IMR-90 (cell line): ENCODE measurements at regions not wholly inside any gene's neighbourhood (a gene's known extent, or its start where the extent isn't known, plus 50 kb on each side); places are given as distances from the start of the nearest gene placed in this dataset.

ENCODE experiments used
- ATAC-seq: fragments of 200-7000 bp; cut with Tn5 transposase; 2 replicates; pipeline ENCODE4 v1.9.1; 2020; ENCODE audit warnings: low read depth, mild to moderate bottlenecking, moderate library complexity
- BruUV-seq: library from RNA; stranded (reverse); fragments of 400-500 nt; replicated peaks from 2 replicates; lab custom pipeline; 2021; lab: Mats Ljungman, UMichigan
- CTCF ChIA-PET: fragments of 300-600 bp; formaldehyde crosslinking; extraction: SDS; loops from one replicate; lab custom pipeline; 2021; ENCODE audit warnings: antibody characterized with exemption; lab: Yijun Ruan, JAX
- POLR2A ChIA-PET: fragments of 300-600 bp; sonication (Branson Sonifier 250); formaldehyde crosslinking; loops from one replicate; lab custom pipeline; 2022; ENCODE audit warnings: antibody characterized with exemption; ENCODE audit not compliant: unreplicated experiment; lab: Charles Lee
- DNase-seq: peaks from one replicate; pipeline ENCODE4 v3.0.0; 2013
- H2AFZ ChIP-seq: replicated peaks from 2 replicates; pipeline ENCODE3; 2013; ENCODE audit warnings: low read length, mild to moderate bottlenecking; ENCODE audit not compliant: poor library complexity
- H2AK5ac ChIP-seq: 2 replicates; pipeline ENCODE4 v1.6.1; 2013; ENCODE audit warnings: low read depth, low read length, inconsistent platforms
- H2AK9ac ChIP-seq: replicated peaks from 2 replicates; pipeline ENCODE3; 2013; ENCODE audit warnings: mild to moderate bottlenecking, low read depth, low read length, moderate library complexity; ENCODE audit not compliant: poor library complexity
- H2BK120ac ChIP-seq: 2 replicates; pipeline ENCODE4 v1.6.1; 2013; ENCODE audit warnings: low read depth, low read length, inconsistent platforms
- H2BK15ac ChIP-seq: 3 replicates; pipeline ENCODE4 v1.6.1; 2013; ENCODE audit warnings: low read depth, low read length, inconsistent platforms
- H2BK20ac ChIP-seq: 2 replicates; pipeline ENCODE4 v1.6.1; 2013; ENCODE audit warnings: low read depth, mild to moderate bottlenecking, inconsistent platforms, low read length, moderate library complexity
- H2BK5ac ChIP-seq: 2 replicates; pipeline ENCODE4 v1.6.1; 2013; ENCODE audit warnings: mild to moderate bottlenecking, low read depth, low read length, inconsistent platforms; ENCODE audit not compliant: poor library complexity, severe bottlenecking
- H3K14ac ChIP-seq: replicated peaks from 2 replicates; pipeline ENCODE4 v1.6.1; 2013; ENCODE audit warnings: low read depth, low read length, inconsistent platforms
- H3K18ac ChIP-seq: 2 replicates; pipeline ENCODE4 v1.6.1; 2013; ENCODE audit warnings: low read depth, low read length, control low read depth
- H3K23ac ChIP-seq: 2 replicates; pipeline ENCODE4 v1.6.1; 2013; ENCODE audit warnings: low read depth, low read length, inconsistent platforms
- H3K27ac ChIP-seq: 2 replicates; pipeline ENCODE4 v1.5.1; 2013; ENCODE audit warnings: mild to moderate bottlenecking, control low read depth, low read length; ENCODE audit not compliant: insufficient read depth
- H3K27me3 ChIP-seq: 2 replicates; pipeline ENCODE4 v1.6.1; 2013; ENCODE audit warnings: low read length; ENCODE audit not compliant: control insufficient read depth, insufficient read depth
- H3K36me3 ChIP-seq: 2 replicates; pipeline ENCODE4 v1.6.1; 2013; ENCODE audit warnings: low read length, mixed read lengths; ENCODE audit not compliant: control insufficient read depth, insufficient read depth
- H3K4ac ChIP-seq: 2 replicates; pipeline ENCODE4 v1.6.1; 2013; ENCODE audit warnings: low read depth, low read length, inconsistent platforms
- H3K4me1 ChIP-seq: 2 replicates; pipeline ENCODE4 v1.6.1; 2013; ENCODE audit warnings: low read length, mixed read lengths; ENCODE audit not compliant: control insufficient read depth, insufficient read depth
- H3K4me2 ChIP-seq: 2 replicates; pipeline ENCODE4 v1.6.1; 2013; ENCODE audit warnings: low read depth, mild to moderate bottlenecking, control low read depth, low read length, moderate library complexity
- H3K4me3 ChIP-seq: 2 replicates; pipeline ENCODE4 v1.5.1; 2013; ENCODE audit warnings: low read depth, mild to moderate bottlenecking, control low read depth, low read length, moderate library complexity; ENCODE audit not compliant: insufficient read depth
- H3K56ac ChIP-seq: 2 replicates; pipeline ENCODE4 v1.6.1; 2013; ENCODE audit warnings: low read length, inconsistent platforms; ENCODE audit not compliant: insufficient read depth; ENCODE audit errors: extremely low read depth
- H3K79me1 ChIP-seq, 2 experiments: 2 replicates each; pipeline ENCODE4 v1.6.1; 2013; ENCODE audit warnings: low read length in 2 of 2, inconsistent platforms in 1 of 2, low read depth in 1 of 2
- H3K9ac ChIP-seq: 2 replicates; pipeline ENCODE4 v1.6.1; 2013; ENCODE audit warnings: low read depth, low read length, control low read depth
- H3K9me1 ChIP-seq: 2 replicates; pipeline ENCODE4 v1.6.1; 2013; ENCODE audit warnings: low read length, inconsistent platforms; ENCODE audit not compliant: insufficient read depth
- H3K9me3 ChIP-seq: 2 replicates; pipeline ENCODE4 v1.6.1; 2013; ENCODE audit warnings: low read length; ENCODE audit not compliant: control insufficient read depth, insufficient read depth
- H4K20me1 ChIP-seq: 2 replicates; pipeline ENCODE4 v1.6.1; 2013; ENCODE audit warnings: low read length, inconsistent platforms; ENCODE audit not compliant: insufficient read depth
- H4K5ac ChIP-seq: 2 replicates; pipeline ENCODE4 v1.6.1; 2013; ENCODE audit warnings: mild to moderate bottlenecking, low read depth, low read length, control low read depth
- H4K8ac ChIP-seq, 2 experiments: 2 replicates each; pipeline ENCODE4 v1.6.1; 2013; ENCODE audit warnings: low read depth in 2 of 2, low read length in 2 of 2, control low read depth in 1 of 2, inconsistent platforms in 1 of 2
- H4K91ac ChIP-seq: 2 replicates; pipeline ENCODE4 v1.6.1; 2013; ENCODE audit warnings: low read depth, low read length, inconsistent platforms; ENCODE audit not compliant: insufficient read depth
- BHLHE40 ChIP-seq: fragments of 150-350 bp; IDR thresholded peaks from 2 replicates; pipeline ENCODE4 v1.6.1; 2016; ENCODE audit warnings: mild to moderate bottlenecking, low read depth, low read length
- CEBPB ChIP-seq: IDR thresholded peaks from 2 replicates; pipeline ENCODE4 v1.6.1; 2012; ENCODE audit warnings: low read depth, low read length, improper control_type of control experiment
- CHD1 ChIP-seq: IDR thresholded peaks from 2 replicates; pipeline ENCODE4 v1.6.1; 2012; ENCODE audit warnings: low read depth, low read length, improper control_type of control experiment
- CTCF ChIP-seq: conservative IDR thresholded peaks from 2 replicates; pipeline ENCODE4 v1.5.1; 2012; ENCODE audit warnings: mild to moderate bottlenecking, low read depth, low read length, improper control_type of control experiment
- FOS ChIP-seq: fragments of 150-350 bp; IDR thresholded peaks from 2 replicates; pipeline ENCODE4 v1.6.1; 2016; ENCODE audit warnings: low read depth, low read length
- MAFK ChIP-seq: IDR thresholded peaks from 2 replicates; pipeline ENCODE4 v1.6.1; 2012; ENCODE audit warnings: low read depth, low read length, improper control_type of control experiment
- MAZ ChIP-seq: IDR thresholded peaks from 2 replicates; pipeline ENCODE4 v1.6.1; 2012; ENCODE audit warnings: low read depth, mild to moderate bottlenecking, low read length, improper control_type of control experiment, moderate library complexity, borderline replicate concordance
- MXI1 ChIP-seq: IDR thresholded peaks from 2 replicates; pipeline ENCODE4 v1.6.1; 2012; ENCODE audit warnings: low read depth, mild to moderate bottlenecking, low read length, moderate library complexity, borderline replicate concordance
- NFE2L2 ChIP-seq: fragments of 150-350 bp; IDR thresholded peaks from 2 replicates; pipeline ENCODE4 v1.6.1; 2016; ENCODE audit warnings: low read depth, mild to moderate bottlenecking, low read length
- POLR2A ChIP-seq: IDR thresholded peaks from 2 replicates; pipeline ENCODE4 v1.6.1; 2012; ENCODE audit warnings: mild to moderate bottlenecking, low read depth, low read length
- RAD21 ChIP-seq: IDR thresholded peaks from 2 replicates; pipeline ENCODE4 v1.6.1; 2012; ENCODE audit warnings: low read length, improper control_type of control experiment
- RCOR1 ChIP-seq: IDR thresholded peaks from 2 replicates; pipeline ENCODE4 v1.6.1; 2012; ENCODE audit warnings: mild to moderate bottlenecking, low read length, improper control_type of control experiment; ENCODE audit not compliant: insufficient replicate concordance
- RFX5 ChIP-seq: IDR thresholded peaks from 2 replicates; pipeline ENCODE4 v1.8.0; 2012; ENCODE audit warnings: low read depth, mild to moderate bottlenecking, low read length, moderate library complexity
- SMC3 ChIP-seq: fragments of 150-350 bp; IDR thresholded peaks from 2 replicates; pipeline ENCODE4 v1.6.1; 2016; ENCODE audit warnings: low read depth, mild to moderate bottlenecking, antibody characterized with exemption, low read length, moderate library complexity
- USF2 ChIP-seq: fragments of 150-350 bp; IDR thresholded peaks from 2 replicates; pipeline ENCODE4 v1.6.1; 2017; ENCODE audit warnings: mild to moderate bottlenecking, antibody characterized with exemption, low read length, low read depth
- WGBS, 2 experiments: methylation state at CpG; one replicate each; pipeline versions ENCODE4 v1.1.5 to v1.1.7; 2013; ENCODE audit warnings: missing lambda C conversion rate in 2 of 2; ENCODE audit not compliant: insufficient read length in 1 of 2; ENCODE audit errors: extremely low coverage in 2 of 2; 5-methylcytosine and 5-hydroxymethylcytosine counted together
- dilution Hi-C: fragments of 300-500 bp; cut with HindIII; formaldehyde crosslinking; loops from one replicate; pipeline ENCODE4 v1.14.3; 2018; ENCODE audit warnings: low sequenced_read_pairs; ENCODE audit not compliant: unreplicated experiment
- in situ Hi-C: fragments of 300-500 bp; cut with MboI; formaldehyde crosslinking; loops from 3 replicates; pipeline ENCODE4 v1.14.3; 2019; ENCODE audit warnings: low sequenced_read_pairs, inconsistent platforms, mixed read lengths
- intact Hi-C: fragments of 100-400 bp; cut with micrococcal nuclease; formaldehyde crosslinking; loops from 2 replicates; pipeline ENCODE4 v1.10.0; 2022
- TF ChIP-seq, protein P1 (sequence below): fragments of 150-350 bp; IDR thresholded peaks from 2 replicates; pipeline ENCODE4 v1.6.1; 2016; ENCODE audit warnings: low read depth, mild to moderate bottlenecking, low read length, moderate library complexity, borderline replicate concordance

DNA sequence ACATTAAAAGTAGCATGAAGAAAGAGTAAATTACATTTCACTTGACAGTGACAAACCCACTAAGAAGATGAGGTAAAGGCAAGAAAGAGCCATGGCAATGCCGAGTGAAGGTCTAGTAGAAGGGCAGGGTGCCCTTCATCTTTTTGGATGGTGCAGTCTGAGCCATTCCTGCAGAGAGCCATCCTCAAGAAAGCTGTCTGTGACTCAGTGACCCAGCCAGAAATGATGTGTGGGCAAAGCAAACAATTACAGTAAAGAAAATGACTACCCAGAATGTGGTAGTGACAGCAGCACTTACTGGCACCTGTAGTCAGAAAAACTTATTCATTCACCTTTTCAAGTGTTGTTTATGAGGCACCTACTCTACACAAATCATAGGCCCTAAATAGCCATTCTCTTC lies 281.7 kb downstream of the DUSP6 start:
- no peak overlapping the region; the same call in 1 of the 2 replicates for H2BK20ac ChIP-seq
- no peaks in the 10 kb centered on the region for H3K9me3 ChIP-seq
- dilution Hi-C loops = no loop called here
- H4K8ac ChIP-seq = no peak overlapping the region
- H3K36me3 ChIP-seq = no peaks in the 10 kb centered on the region
- no peak overlapping the region; the same call in 1 of the 2 replicates for H4K5ac ChIP-seq
- H4K91ac ChIP-seq = no peak overlapping the region
- ATAC-seq = no peak
- H3K18ac ChIP-seq = peak overlapping the region; percentile 37; the same call in 1 of the 2 replicates
- peak overlapping the region; percentile 9; the same call in 1 of the 2 replicates for H2BK120ac ChIP-seq
- H3K4me2 ChIP-seq = no peak overlapping the region
- no peak overlapping the region for H2AFZ ChIP-seq
- 0 out of 2 replicates have a peak, but pooled peaks cover 3% of the 10 kb centered on the region for H3K9me1 ChIP-seq
- DNase-seq = no peak
- H3K23ac ChIP-seq = peak overlapping the region; percentile 43; the same call in 1 of the 2 replicates
- H3K14ac ChIP-seq = no peak overlapping the region
- in situ Hi-C loops = no loop called here
- H4K20me1 ChIP-seq = no peaks in the 10 kb centered on the region
- H3K9ac ChIP-seq = no peak overlapping the region
- H3K79me1 ChIP-seq = no peaks in the 10 kb centered on the region
- no TSS peak for BruUV-seq
- H2AK9ac ChIP-seq = no peak overlapping the region
- no CpG with 5 or more reads among the region's 1 CpG for WGBS, 2 experiments
- peak overlapping the region; percentile 15 for H2BK5ac ChIP-seq
- H2AK5ac ChIP-seq = peak overlapping the region; percentile 67
- H2BK15ac ChIP-seq = 0 out of 3 replicates have a peak overlapping the region, but pooled peaks have one; percentile 34
- H3K4me1 ChIP-seq = peaks cover 6% of the 10 kb centered on the region; the same call in 1 of the 2 replicates
- H3K27me3 ChIP-seq = no peaks in the 10 kb centered on the region
- peak overlapping the region; percentile 38; the same call in 1 of the 2 replicates for H3K4ac ChIP-seq
- no peak overlapping the region for H3K27ac ChIP-seq
- H3K56ac ChIP-seq = no peak overlapping the region
- TF ChIP-seq NFE2L2 (no peak), MAZ (no peak), RCOR1 (no peak), USF2 (no peak), RAD21 (no peak), BHLHE40 (no peak), CTCF (no peak), FOS (no peak), CEBPB (no peak), RFX5 (no peak), SMC3 (no peak), MAFK (no peak), POLR2A (no peak), MXI1 (no peak), CHD1 (no peak)
- TF ChIP-seq, protein P1, sequence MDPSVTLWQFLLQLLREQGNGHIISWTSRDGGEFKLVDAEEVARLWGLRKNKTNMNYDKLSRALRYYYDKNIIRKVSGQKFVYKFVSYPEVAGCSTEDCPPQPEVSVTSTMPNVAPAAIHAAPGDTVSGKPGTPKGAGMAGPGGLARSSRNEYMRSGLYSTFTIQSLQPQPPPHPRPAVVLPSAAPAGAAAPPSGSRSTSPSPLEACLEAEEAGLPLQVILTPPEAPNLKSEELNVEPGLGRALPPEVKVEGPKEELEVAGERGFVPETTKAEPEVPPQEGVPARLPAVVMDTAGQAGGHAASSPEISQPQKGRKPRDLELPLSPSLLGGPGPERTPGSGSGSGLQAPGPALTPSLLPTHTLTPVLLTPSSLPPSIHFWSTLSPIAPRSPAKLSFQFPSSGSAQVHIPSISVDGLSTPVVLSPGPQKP = no peak
- intact Hi-C loops = no loop called here
- H3K4me3 ChIP-seq = no peak overlapping the region
- POLR2A ChIA-PET = no interaction called here
- CTCF ChIA-PET = no interaction called here
